A673 (cell line): ENCODE measurements at regions not wholly inside any gene's neighbourhood (a gene's known extent, or its start where the extent isn't known, plus 50 kb on each side); places are given as distances from the start of the nearest gene placed in this dataset.

Experiments used
- BruUV-seq: library from RNA; stranded (reverse); fragments of 400-500 nt; replicated peaks from 2 replicates; lab custom pipeline; 2021; lab: Mats Ljungman, UMichigan
- CTCF ChIA-PET: fragments of 300-600 bp; sonication (Branson Sonifier 250); formaldehyde crosslinking; loops from one replicate; lab custom pipeline; 2022; ENCODE audit warnings: antibody characterized with exemption; lab: Charles Lee
- POLR2A ChIA-PET: fragments of 300-600 bp; sonication (Branson Sonifier 250); formaldehyde crosslinking; loops from one replicate; lab custom pipeline; 2022; ENCODE audit warnings: antibody characterized with exemption; ENCODE audit not compliant: low non-redundant PET; lab: Charles Lee
- DNase-seq: peaks from one replicate; pipeline ENCODE4 v3.0.0-alpha.2; 2015; ENCODE audit warnings: low spot score
- H3K27ac ChIP-seq: fragments of 200-600 bp; sonication (generic); 2 replicates; pipeline ENCODE4 v1.5.1; 2016; ENCODE audit warnings: mixed run types, low read depth, mild to moderate bottlenecking, mixed read lengths, antibody characterized with exemption, low read length; ENCODE audit not compliant: poor library complexity, severe bottlenecking
- H3K27me3 ChIP-seq: fragments of 200-600 bp; sonication (generic); replicated peaks from 2 replicates; pipeline ENCODE4 v1.6.1; 2017; ENCODE audit warnings: mixed run types, low read depth, mild to moderate bottlenecking, mixed read lengths, antibody characterized with exemption, low read length; ENCODE audit not compliant: insufficient read depth, poor library complexity
- H3K36me3 ChIP-seq: fragments of 200-600 bp; sonication (generic); 2 replicates; pipeline ENCODE4 v1.6.1; 2016; ENCODE audit warnings: mixed run types, mild to moderate bottlenecking, mixed read lengths, antibody characterized with exemption, low read length; ENCODE audit not compliant: insufficient read depth, poor library complexity, severe bottlenecking
- H3K4me1 ChIP-seq: fragments of 200-600 bp; sonication (generic); 2 replicates; pipeline ENCODE4 v1.6.1; 2017; ENCODE audit warnings: mixed run types, mild to moderate bottlenecking, mixed read lengths, antibody characterized with exemption, low read length; ENCODE audit not compliant: insufficient read depth, poor library complexity, severe bottlenecking
- H3K4me3 ChIP-seq: fragments of 200-600 bp; sonication (generic); 2 replicates; pipeline ENCODE4 v1.5.1; 2016; ENCODE audit warnings: low read depth, mixed run types, mild to moderate bottlenecking, mixed read lengths, low read length; ENCODE audit not compliant: poor library complexity, severe bottlenecking
- H3K9me3 ChIP-seq: fragments of 200-600 bp; sonication (generic); 2 replicates; pipeline ENCODE4 v1.6.1; 2016; ENCODE audit warnings: mixed run types, low read depth, mild to moderate bottlenecking, mixed read lengths, antibody characterized with exemption, low read length; ENCODE audit not compliant: poor library complexity, severe bottlenecking
- CTCF ChIP-seq: fragments of 300-800, 200-600 bp; sonication (generic); conservative IDR thresholded peaks from 2 replicates; pipeline ENCODE4 v1.5.1; 2017; ENCODE audit warnings: low read depth, mild to moderate bottlenecking, antibody characterized with exemption, low read length, moderate library complexity, mixed read lengths
- EZH2 ChIP-seq: fragments of 200-600 bp; sonication (generic); IDR thresholded peaks from 2 replicates; pipeline ENCODE4 v1.6.1; 2017; ENCODE audit warnings: borderline replicate concordance, low read depth, mild to moderate bottlenecking, mixed read lengths, antibody characterized with exemption, low read length; ENCODE audit not compliant: poor library complexity, severe bottlenecking
- intact Hi-C: fragments of 100-400 bp; cut with micrococcal nuclease; formaldehyde crosslinking; loops from one replicate; pipeline ENCODE4 v1.10.0; 2022; ENCODE audit not compliant: unreplicated experiment

GRCh38 chr5:96577909-96578308, 84.3 kb upstream of the CAST start:
- CTCF ChIA-PET: no interaction called here
- H3K36me3 ChIP-seq: no peaks in the 10 kb centered on the region
- no peak for DNase-seq
- peaks cover 13% of the 10 kb centered on the region for H3K4me1 ChIP-seq
- no peaks in the 10 kb centered on the region for H3K9me3 ChIP-seq
- POLR2A ChIA-PET: no interaction called here
- intact Hi-C loops: no loop called here
- no peak overlapping the region for H3K27ac ChIP-seq
- BruUV-seq: no TSS peak
- no peaks in the 10 kb centered on the region for H3K27me3 ChIP-seq
- TF ChIP-seq EZH2 (no peak), CTCF (no peak)
- H3K4me3 ChIP-seq: no peak overlapping the region

- Histone ChIP-seq H3K27me3 (no peaks in the 10 kb centered on the region), H3K4me1 (peaks cover 19% of the 10 kb centered on the region), H3K27ac (no peak overlapping the region), H3K4me3 (no peak overlapping the region), H3K9me3 (no peaks in the 10 kb centered on the region), H3K36me3 (no peaks in the 10 kb centered on the region)
- no TSS peak for BruUV-seq
- CTCF ChIA-PET: no interaction called here
- intact Hi-C loops: no loop called here
- DNase-seq: no peak
- TF ChIP-seq EZH2 (no peak), CTCF (no peak)
- POLR2A ChIA-PET: no interaction called here
Observed at GRCh38 chr5:96579711-96580110, 82.5 kb upstream of the CAST start.

- BruUV-seq: no TSS peak
- no peaks in the 10 kb centered on the region for H3K36me3 ChIP-seq
- DNase-seq: peak; percentile 97
- ChIA-PET POLR2A (no interaction called here), CTCF (no interaction called here)
- H3K4me3 ChIP-seq: no peak overlapping the region
- peaks cover 19% of the 10 kb centered on the region for H3K4me1 ChIP-seq
- H3K27ac ChIP-seq: peak overlapping the region; percentile 62
- intact Hi-C loops: no loop called here
- H3K27me3 ChIP-seq: no peaks in the 10 kb centered on the region
- TF ChIP-seq EZH2: no peak
- no peak for TF ChIP-seq CTCF
- H3K9me3 ChIP-seq: no peaks in the 10 kb centered on the region
Observed at GRCh38 chr5:96582343-96582742, 79.8 kb upstream of the CAST start.
